ENCODE measurements at regions not wholly inside any gene's neighbourhood (a gene's known extent, or its start where the extent isn't known, plus 50 kb on each side); places are given as distances from the start of the nearest gene placed in this dataset.

DNA sequence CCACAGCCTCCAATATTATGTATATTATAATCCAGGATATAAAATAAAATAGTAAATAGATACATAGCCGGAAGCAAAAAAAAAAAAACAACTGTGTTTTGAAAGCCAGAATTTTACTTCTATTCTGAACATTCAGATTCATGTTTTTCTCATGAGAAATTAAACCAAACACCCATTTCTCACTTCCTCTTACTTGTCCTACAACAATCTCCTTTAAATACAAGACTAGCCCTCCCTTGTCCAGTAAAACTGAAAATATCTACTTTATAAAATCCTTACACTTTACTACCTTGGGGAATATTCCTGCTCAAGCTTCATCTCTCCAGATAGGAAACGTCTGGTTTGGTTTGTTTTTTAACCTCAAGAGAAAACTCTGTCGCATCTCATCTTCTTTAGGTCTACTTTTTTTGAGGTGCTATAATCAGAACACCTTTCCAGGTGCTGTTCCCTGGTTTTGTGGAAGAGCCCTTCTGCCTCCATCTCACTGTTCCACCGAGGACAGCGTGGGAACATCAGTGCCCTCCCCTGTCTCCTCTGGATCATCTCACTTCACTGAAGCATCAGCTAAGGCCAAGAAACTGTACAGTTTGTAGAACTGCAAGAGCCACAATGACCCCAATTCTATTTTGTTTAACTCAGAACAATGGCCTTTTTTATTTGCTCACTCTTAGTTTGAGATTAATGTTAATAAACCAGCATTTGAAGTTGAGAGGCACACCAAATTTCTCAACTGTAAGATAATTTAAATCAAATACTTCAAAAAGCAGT is 82.0 kb upstream of the ARHGAP32 start:
- DNase-seq (ENCODE audit: extremely low read depth in 1 of 11, low read depth in 9 of 11, low spot score in 4 of 11): no peak

- DNase-seq (ENCODE audit: extremely low read depth in 1 of 11, low read depth in 9 of 11, low spot score in 4 of 11): no peak
Observed at GRCh38 chr11:129273322-129273721, 81.2 kb upstream of the ARHGAP32 start.

DNA sequence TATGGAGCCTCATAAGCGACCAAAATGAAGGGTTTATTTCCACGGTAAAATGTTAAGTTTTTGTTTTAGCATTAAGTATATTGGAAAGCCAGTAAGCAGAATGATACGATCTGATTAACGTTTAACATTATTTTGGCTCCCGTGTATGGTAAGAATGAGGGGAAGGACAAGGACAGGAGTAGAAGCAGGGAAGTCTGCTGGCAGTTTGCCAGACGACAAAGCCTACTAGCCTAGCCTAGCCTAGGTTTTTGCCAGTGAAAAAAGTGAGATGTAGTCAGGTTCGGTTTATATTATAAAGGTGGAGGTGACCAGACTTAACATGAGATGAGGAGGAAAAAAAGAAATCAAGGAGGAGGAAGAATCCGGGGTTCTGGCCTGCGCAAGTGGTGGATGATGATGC is 78.9 kb upstream of the ARHGAP32 start:
- DNase-seq (ENCODE audit: extremely low read depth in 1 of 11, low read depth in 9 of 11, low spot score in 4 of 11): no peak

GRCh38 chr11:129270446-129270845 is 78.3 kb upstream of the ARHGAP32 start:
- no peak for DNase-seq (ENCODE audit: extremely low read depth in 1 of 11, low read depth in 9 of 11, low spot score in 4 of 11)

DNA sequence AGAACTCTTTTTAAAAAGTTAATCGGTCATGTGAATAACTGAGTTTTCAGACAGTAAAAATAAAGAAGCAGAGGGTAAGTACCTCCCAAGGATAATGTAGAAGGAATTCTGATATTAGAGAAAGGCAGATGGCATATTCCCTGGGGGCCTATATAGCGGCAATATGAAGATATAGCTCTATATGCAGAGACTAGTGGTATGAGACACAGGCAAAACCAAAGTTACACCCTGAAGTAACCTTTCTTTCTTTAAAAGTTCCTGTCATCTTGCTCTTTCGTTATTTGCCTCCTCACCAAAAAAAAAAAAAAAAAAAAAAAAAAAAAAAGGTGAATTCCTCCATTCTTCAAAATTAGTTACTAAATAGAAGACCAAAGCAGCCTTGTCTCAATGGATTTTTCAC is 76.2 kb upstream of the ARHGAP32 start:
- no peak for DNase-seq (ENCODE audit: extremely low read depth in 1 of 11, low read depth in 9 of 11, low spot score in 4 of 11)

DNA sequence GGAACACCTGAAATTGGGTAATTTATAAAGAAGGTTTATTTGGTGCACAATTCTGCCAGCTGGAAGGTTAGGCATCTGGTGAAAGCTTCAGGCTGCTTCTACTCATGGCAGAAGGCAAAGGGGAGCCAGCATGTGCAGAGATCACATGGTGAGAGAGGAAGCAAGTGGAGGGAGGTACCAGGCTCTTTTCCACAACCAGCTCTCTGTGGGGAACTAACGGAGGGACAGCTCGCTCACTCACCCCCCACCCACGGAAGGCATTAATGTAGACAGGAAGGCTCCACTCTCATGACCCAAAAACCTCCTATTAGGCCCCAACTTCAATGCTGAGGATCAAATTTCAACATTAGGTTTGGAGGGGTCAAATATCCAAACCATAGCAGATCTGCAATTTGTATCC is 75.6 kb upstream of the ARHGAP32 start:
- no peak for DNase-seq (ENCODE audit: extremely low read depth in 1 of 11, low read depth in 9 of 11, low spot score in 4 of 11)

- no peak for DNase-seq (ENCODE audit: extremely low read depth in 1 of 11, low read depth in 9 of 11, low spot score in 4 of 11)
Observed at GRCh38 chr11:129266536-129266935, 74.4 kb upstream of the ARHGAP32 start.

GRCh38 chr11:129265125-129265788 is 73.1 kb upstream of the ARHGAP32 start:
- DNase-seq (ENCODE audit: extremely low read depth in 1 of 11, low read depth in 9 of 11, low spot score in 4 of 11): no peak

- DNase-seq (ENCODE audit: extremely low read depth in 1 of 11, low read depth in 9 of 11, low spot score in 4 of 11): no peak
Observed at GRCh38 chr11:129264114-129264513, 72.0 kb upstream of the ARHGAP32 start.

DNA sequence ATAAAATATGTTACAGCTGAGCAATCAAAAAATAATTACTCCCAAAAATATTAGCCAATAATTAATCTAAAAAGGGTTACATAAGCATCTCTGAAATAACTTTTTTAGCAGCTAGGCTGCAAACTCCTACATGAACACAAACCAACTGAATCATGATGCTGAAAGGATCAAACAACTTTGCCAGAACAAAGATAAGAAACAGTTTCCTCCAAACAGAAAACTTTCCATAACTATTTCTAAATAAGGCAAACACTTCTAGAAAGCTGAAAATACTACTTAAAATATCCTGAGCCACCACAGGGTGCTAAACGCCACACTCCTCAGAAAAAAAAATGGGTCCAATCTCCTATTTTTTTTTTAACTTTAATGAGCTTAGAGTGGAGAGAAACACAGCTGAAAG is 68.6 kb upstream of the ARHGAP32 start:
- no peak for DNase-seq (ENCODE audit: extremely low read depth in 1 of 11, low read depth in 9 of 11, low spot score in 4 of 11)

- DNase-seq (ENCODE audit: extremely low read depth in 1 of 11, low read depth in 9 of 11, low spot score in 4 of 11): no peak
Observed at GRCh38 chr11:129259931-129260348, 67.8 kb upstream of the ARHGAP32 start.

GRCh38 chr11:129258205-129258604 is 66.1 kb upstream of the ARHGAP32 start:
- no peak for DNase-seq (ENCODE audit: extremely low read depth in 1 of 11, low read depth in 9 of 11, low spot score in 4 of 11)

DNA sequence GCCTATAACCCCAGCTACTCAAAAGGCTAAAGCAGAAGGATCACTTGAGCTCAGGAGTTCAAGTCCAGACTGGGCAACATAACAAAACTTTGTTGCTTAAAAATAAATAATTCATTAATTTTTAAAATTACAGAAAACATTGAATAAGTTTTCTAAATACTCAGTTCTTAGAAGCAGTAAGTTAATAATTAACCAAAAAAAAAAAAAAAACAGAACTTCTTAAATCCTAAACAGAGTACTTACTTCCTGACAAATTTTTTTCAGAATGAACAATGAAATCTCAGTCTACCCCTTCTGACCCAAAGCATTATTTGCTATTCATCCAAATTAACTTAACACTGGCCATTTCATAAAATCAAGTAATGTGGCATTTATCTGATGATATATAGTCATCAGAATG is 65.4 kb upstream of the ARHGAP32 start:
- no peak for DNase-seq (ENCODE audit: extremely low read depth in 1 of 11, low read depth in 9 of 11, low spot score in 4 of 11)

DNA sequence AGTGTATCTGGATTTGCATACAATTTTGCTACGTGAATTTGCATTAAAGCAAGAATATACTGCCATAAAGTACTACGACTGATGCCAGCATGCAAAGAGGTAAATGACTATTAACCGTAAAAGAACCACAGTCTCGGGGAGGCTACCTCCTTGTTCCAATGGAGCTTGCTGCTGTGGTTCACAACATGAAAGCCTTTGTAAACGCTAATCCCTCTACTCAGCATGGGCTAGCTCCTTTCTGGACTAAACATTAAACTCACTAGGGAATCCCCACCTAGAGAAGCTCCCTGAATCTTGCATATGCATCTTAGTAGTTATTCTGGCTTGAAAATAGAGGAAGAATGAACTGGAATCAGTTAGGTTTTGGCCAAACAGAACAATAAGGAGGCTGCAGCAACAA is 60.5 kb upstream of the ARHGAP32 start:
- no peak for DNase-seq (ENCODE audit: extremely low read depth in 1 of 11, low read depth in 9 of 11, low spot score in 4 of 11)

DNA sequence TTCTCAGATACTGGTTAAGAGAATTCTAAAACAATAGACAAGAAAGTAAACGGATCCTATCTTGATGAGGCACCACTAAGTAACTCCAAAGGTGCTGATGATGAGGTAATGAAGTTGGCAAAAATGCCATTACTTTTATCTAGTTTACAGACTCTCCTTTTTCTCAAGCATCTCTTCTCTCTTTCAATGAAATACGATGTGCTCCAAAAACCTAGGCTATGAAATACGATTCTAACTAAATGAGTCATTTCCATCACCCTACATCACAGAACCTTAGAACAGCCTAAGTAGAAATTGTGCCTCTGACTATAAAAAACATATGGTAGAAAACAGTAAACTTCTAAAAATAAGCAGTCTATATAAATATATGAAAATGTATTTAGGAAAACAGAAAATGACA is 58.9 kb upstream of the ARHGAP32 start:
- no peak for DNase-seq (ENCODE audit: extremely low read depth in 1 of 11, low read depth in 9 of 11, low spot score in 4 of 11)

DNA sequence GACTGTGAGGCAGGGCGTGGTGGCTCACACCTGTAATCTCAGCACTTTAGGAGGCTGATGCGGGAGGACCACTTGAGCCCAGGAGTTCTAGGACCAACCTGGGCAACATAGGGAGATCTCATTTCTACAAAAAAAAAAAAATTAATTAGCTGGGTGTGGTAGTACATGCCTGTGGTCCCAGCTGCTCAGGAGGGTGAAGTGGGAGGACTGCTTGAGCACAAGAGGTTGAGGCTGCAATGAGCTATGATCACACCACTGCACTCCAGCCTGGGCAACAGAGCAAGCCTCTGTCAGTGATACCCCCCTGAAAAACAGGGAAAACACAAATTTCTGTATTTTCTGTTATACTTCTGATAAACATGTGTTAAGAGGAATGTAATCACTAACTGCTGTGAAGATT is 57.8 kb upstream of the ARHGAP32 start:
- DNase-seq (ENCODE audit: extremely low read depth in 1 of 11, low read depth in 9 of 11, low spot score in 4 of 11): no peak

DNA sequence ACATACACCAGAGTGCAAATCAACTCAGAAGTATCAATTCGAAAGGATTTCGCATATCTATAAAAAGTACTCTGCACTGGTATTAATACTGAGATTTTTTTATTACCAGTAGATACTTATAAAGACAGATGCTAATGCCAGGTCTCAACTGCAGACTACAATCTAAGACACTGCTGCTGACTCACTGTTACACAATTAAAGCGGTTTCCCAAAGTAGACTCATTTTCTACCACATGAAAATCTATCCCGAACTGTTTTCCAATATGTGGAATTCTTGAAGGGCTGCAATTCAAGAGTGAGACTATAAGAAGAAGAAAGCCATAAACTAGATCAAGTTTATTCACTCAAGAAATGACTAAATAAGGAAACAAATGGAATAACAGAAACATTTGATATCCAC is 57.2 kb upstream of the ARHGAP32 start:
- no peak for DNase-seq (ENCODE audit: extremely low read depth in 1 of 11, low read depth in 9 of 11, low spot score in 4 of 11)

GRCh38 chr11:129248618-129249017 is 56.5 kb upstream of the ARHGAP32 start:
- no peak for DNase-seq (ENCODE audit: extremely low read depth in 1 of 11, low read depth in 9 of 11, low spot score in 4 of 11)

- no peak for DNase-seq (ENCODE audit: extremely low read depth in 1 of 11, low read depth in 9 of 11, low spot score in 4 of 11)
Observed at GRCh38 chr11:129247135-129247534, 55.0 kb upstream of the ARHGAP32 start.

DNA sequence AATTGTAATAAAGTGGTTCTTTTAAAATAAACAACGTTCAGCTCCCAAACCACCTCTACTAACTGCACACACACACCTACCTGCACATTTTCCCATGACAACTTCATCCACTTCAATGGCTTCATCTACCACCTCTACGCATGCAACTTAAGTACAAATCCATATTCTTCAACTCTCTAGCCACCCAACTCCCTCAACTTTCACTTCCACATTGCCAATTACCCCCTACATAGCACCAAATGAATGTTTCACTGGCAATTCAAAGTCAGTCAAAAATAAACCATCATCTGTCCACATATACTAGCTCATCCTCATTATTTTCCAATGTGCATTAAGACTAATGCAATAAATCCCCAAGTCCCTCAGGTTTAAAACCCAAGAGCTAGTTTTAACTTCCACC is 50.7 kb upstream of the ARHGAP32 start:
- DNase-seq (ENCODE audit: extremely low read depth in 1 of 11, low read depth in 9 of 11, low spot score in 4 of 11): no peak
